Fibroblast of mammary gland (primary cell): ENCODE measurements at regions not wholly inside any gene's neighbourhood (a gene's known extent, or its start where the extent isn't known, plus 50 kb on each side); places are given as distances from the start of the nearest gene placed in this dataset.

Source experiments
- DNase-seq: peaks from one replicate; pipeline ENCODE4 v3.0.0-alpha.2; 2010; ENCODE audit warnings: low read depth
- H3K4me3 ChIP-seq: 2 replicates; pipeline ENCODE4 v1.5.1; 2011; ENCODE audit warnings: low read depth, mild to moderate bottlenecking, low read length, moderate library complexity; ENCODE audit not compliant: control insufficient read depth
- CTCF ChIP-seq: conservative IDR thresholded peaks from 2 replicates; pipeline ENCODE4 v1.5.1; 2011; ENCODE audit warnings: low read depth, low read length, inconsistent platforms; ENCODE audit not compliant: control insufficient read depth, insufficient read depth

DNA sequence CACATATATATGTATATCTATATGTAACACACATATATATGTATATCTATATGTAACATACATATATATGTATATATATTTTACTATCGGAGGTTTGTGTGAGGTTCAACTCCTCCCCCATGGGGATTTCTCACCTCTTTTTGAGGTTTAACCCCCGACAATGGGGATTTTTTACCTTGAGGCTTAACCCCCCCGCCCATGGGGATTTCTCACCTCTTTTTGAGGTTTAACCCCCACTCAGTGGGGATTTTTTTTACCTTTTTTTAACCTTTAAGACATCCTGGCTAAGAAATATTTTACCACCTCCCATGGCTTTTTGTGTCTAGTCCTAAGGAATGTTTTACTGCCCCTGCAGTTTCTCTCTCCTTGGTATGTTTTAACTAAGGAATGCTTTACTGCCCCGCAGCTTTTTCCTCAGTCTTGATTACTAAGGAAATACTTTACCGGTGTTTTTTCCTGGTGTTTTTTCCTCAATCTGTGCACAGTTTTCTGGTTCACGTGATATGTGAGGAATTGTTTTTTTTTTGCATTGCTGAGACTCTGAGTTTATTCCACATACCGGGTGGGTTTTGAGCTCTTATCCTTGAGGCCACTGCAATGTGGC is 185.2 kb downstream of the KLF13 start:
- no peak for TF ChIP-seq CTCF
- no peak for DNase-seq
- no peak overlapping the region for H3K4me3 ChIP-seq

GRCh38 chr15:31513178-31513577 is 186.5 kb downstream of the KLF13 start:
- no peak for DNase-seq
- no peak for TF ChIP-seq CTCF
- no peak overlapping the region for H3K4me3 ChIP-seq

GRCh38 chr15:31516440-31516839 is 189.8 kb downstream of the KLF13 start:
- no peak for TF ChIP-seq CTCF
- DNase-seq, result no peak
- H3K4me3 ChIP-seq, result no peak overlapping the region

DNA sequence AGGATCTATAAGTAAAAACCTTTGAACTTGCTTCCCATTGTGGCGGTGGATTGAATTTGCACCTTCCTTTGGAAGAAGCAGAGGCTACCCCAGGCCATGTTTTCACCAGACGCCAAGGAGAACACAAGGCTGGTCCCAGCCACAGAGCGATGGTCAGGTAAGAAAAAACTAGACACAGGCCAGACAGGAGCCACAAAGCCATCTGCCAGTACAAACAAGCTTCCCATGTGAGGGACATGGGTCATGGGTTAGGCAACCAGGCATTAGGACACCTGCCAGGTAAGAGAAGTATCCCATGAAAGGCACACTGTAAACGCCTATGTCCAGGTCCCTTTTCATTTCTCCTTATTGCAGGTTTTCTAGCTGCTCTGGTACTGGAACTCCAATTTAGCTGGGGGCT is 190.2 kb downstream of the KLF13 start:
- no peak overlapping the region for H3K4me3 ChIP-seq
- TF ChIP-seq CTCF, result no peak
- no peak for DNase-seq

DNA sequence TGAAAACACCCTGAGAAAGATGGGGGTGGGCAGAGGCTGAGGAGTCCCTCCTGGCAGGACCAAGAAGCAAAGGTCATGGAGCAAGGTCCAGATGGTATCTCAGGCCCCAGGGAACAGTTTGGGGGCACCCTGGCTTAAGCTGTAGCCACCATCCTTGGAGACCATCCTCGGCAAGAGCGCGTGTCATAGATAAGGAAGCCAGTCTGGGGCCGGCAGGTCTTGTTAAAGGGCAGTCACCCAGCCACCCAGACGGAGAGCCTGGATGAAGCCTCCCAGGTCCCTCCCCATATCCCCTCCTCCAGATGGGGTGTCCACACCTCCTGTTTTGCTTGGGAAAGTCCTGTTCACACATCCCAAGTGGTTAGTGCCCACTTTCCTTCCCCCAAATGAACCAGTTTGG is 191.1 kb downstream of the KLF13 start:
- DNase-seq, result no peak
- no peak for TF ChIP-seq CTCF
- H3K4me3 ChIP-seq, result no peak overlapping the region

DNA sequence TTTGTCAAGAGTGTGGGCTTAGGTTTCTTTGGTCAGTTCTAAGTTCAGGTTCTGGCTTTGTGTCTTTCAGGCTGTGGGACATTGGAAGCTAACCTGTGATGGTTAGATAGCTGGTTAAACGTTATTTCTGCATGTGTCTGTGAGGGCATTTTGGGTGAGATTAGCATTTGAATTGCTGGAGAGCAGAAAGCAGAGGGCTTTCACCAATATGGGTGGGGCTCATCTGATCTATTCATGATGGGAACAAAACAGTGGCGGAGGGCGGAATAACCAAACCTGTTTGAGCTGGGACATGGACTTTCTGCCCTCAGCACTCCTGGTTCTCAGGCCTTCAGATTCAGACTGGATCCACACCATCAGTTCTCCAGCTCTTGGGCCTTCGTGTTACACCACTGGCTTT is 195.4 kb downstream of the KLF13 start:
- H3K4me3 ChIP-seq, result no peak overlapping the region
- TF ChIP-seq CTCF, result no peak
- DNase-seq, result no peak

DNA sequence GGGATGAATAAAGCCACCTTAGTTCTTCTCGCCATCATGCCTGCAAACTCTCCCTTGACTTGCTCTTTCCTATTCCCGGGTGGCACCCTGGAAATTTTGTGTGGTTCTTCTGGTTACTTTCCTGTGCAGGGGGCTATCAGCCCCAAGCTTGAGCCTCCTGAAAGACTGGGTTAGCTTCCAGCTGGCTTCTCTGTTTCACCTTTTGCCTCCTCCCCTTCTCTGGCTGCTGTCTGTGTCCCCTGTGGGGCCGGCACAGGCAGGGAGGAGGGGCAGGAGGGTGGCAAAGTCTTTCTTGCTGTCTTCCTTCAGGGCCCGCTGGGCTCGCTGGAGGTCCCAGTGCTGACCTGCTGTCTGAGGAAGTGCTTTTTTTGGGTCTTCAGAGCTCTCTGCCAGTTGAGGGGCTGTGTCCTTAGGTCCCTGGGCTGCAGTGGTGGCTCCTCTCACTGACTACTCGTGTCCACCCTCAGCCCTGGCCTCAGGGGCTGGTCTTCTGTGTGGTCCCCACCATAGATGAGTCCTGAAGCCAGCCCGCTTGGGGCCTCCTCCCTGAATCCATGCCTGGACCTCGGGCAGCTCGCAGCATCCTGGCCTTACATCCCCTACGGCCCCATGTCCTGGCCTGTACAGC is 196.5 kb downstream of the KLF13 start:
- no peak for TF ChIP-seq CTCF
- H3K4me3 ChIP-seq, result no peak overlapping the region
- DNase-seq, result no peak
